HEK293 (cell line): ENCODE measurements at regions not wholly inside any gene's neighbourhood (a gene's known extent, or its start where the extent isn't known, plus 50 kb on each side); places are given as distances from the start of the nearest gene placed in this dataset.

Source experiments
- CTCF ChIA-PET: fragments of 350-600 bp; formaldehyde crosslinking; extraction: SDS; loops from one replicate; lab custom pipeline; 2021; ENCODE audit warnings: antibody characterized with exemption; lab: Yijun Ruan, JAX
- POLR2A ChIA-PET: fragments of 300-600 bp; formaldehyde crosslinking; extraction: SDS; loops from one replicate; lab custom pipeline; 2020; ENCODE audit warnings: antibody characterized with exemption, inconsistent platforms; lab: Yijun Ruan, JAX
- H3K27ac ChIP-seq: fragments of 200-500 bp; sonication (Bioruptor generic); 2 replicates; pipeline ENCODE4 v1.5.1; 2014; ENCODE audit warnings: low read depth, low read length, control low read depth, inconsistent platforms; ENCODE audit errors: extremely low read depth
- H3K36me3 ChIP-seq, 2 experiments: fragments of 200-500 bp in 1 of 2; sonication (Bioruptor generic) in 1 of 2; 1 replicate in 1 of 2; 2 replicates in 1 of 2; pipeline ENCODE4 v1.5.1; 2014 to 2017; ENCODE audit warnings: inconsistent platforms in 2 of 2, low read length in 2 of 2; ENCODE audit not compliant: control insufficient read depth in 2 of 2, insufficient read depth in 1 of 2
- H3K4me1 ChIP-seq: fragments of 200-500 bp; sonication (Bioruptor generic); 2 replicates; pipeline ENCODE4 v1.5.1; 2014; ENCODE audit warnings: mild to moderate bottlenecking, low read length, inconsistent platforms; ENCODE audit not compliant: control insufficient read depth, insufficient read depth
- H3K4me3 ChIP-seq: 2 replicates; pipeline ENCODE4 v1.5.1; 2011; ENCODE audit warnings: low read depth, mild to moderate bottlenecking, control low read depth, low read length, moderate library complexity
- H3K9me3 ChIP-seq: fragments of 200-500 bp; sonication (Bioruptor generic); 2 replicates; pipeline ENCODE4 v1.5.1; 2014; ENCODE audit warnings: low read depth, low read length, inconsistent platforms; ENCODE audit not compliant: control insufficient read depth, insufficient read depth
- ATF2 ChIP-seq: fragments of 450-650 bp; formaldehyde crosslinking; IDR thresholded peaks from 2 replicates; pipeline ENCODE4 v1.5.1; 2016; ENCODE audit warnings: missing biosample characterization, missing genetic modification characterization, low read depth
- GFI1B ChIP-seq: fragments of 450-650 bp; formaldehyde crosslinking; IDR thresholded peaks from 2 replicates; pipeline ENCODE4 v1.5.1; 2016; ENCODE audit warnings: missing biosample characterization, missing genetic modification characterization
- GLIS1 ChIP-seq: fragments of 450-650 bp; formaldehyde crosslinking; IDR thresholded peaks from 2 replicates; pipeline ENCODE4 v1.5.1; 2016; ENCODE audit warnings: missing biosample characterization, missing genetic modification characterization
- HOXC10 ChIP-seq: sonication (generic); formaldehyde crosslinking; IDR thresholded peaks from 2 replicates; pipeline ENCODE4 v1.8.1; 2023; ENCODE audit warnings: mild to moderate bottlenecking, missing genetic modification reagents
- SETDB1 ChIP-seq: IDR thresholded peaks from one replicate; pipeline ENCODE4 v1.6.1; 2017; ENCODE audit warnings: mild to moderate bottlenecking, low read length, moderate library complexity, mixed read lengths; ENCODE audit not compliant: insufficient read length
- ZNF184 ChIP-seq: fragments of 450-650 bp; IDR thresholded peaks from 2 replicates; pipeline ENCODE4 v1.5.1; 2018; ENCODE audit warnings: missing biosample characterization, mild to moderate bottlenecking, missing genetic modification characterization
- ZNF239 ChIP-seq: fragments of 450-650 bp; formaldehyde crosslinking; IDR thresholded peaks from 2 replicates; pipeline ENCODE4 v1.5.1; 2016; ENCODE audit warnings: missing biosample characterization, missing genetic modification characterization
- ZNF280D ChIP-seq: fragments of 450-650 bp; formaldehyde crosslinking; IDR thresholded peaks from 2 replicates; pipeline ENCODE4 v1.5.1; 2016; ENCODE audit warnings: missing biosample characterization, missing genetic modification characterization
- ZNF324 ChIP-seq: fragments of 450-650 bp; formaldehyde crosslinking; IDR thresholded peaks from 2 replicates; pipeline ENCODE4 v1.5.1; 2016; ENCODE audit warnings: missing biosample characterization, missing genetic modification characterization
- ZNF341 ChIP-seq: fragments of 450-650 bp; formaldehyde crosslinking; IDR thresholded peaks from 2 replicates; pipeline ENCODE4; 2016; ENCODE audit warnings: low read depth, missing biosample characterization, missing genetic modification characterization
- ZNF362 ChIP-seq: fragments of 450-650 bp; formaldehyde crosslinking; IDR thresholded peaks from 2 replicates; pipeline ENCODE4 v1.5.1; 2016; ENCODE audit warnings: missing biosample characterization, missing genetic modification characterization
- ZNF404 ChIP-seq: fragments of 450-650 bp; formaldehyde crosslinking; IDR thresholded peaks from 2 replicates; pipeline ENCODE4 v1.5.1; 2017; ENCODE audit warnings: missing biosample characterization, missing genetic modification characterization
- ZNF488 ChIP-seq: fragments of 450-650 bp; formaldehyde crosslinking; IDR thresholded peaks from 2 replicates; pipeline ENCODE4 v1.5.1; 2016; ENCODE audit warnings: missing biosample characterization, missing genetic modification characterization
- ZNF548 ChIP-seq: fragments of 450-650 bp; formaldehyde crosslinking; IDR thresholded peaks from 2 replicates; pipeline ENCODE4 v1.5.1; 2016; ENCODE audit warnings: missing biosample characterization, missing genetic modification characterization
- ZNF555 ChIP-seq: fragments of 450-650 bp; formaldehyde crosslinking; conservative IDR thresholded peaks from 2 replicates; pipeline ENCODE4 v1.5.1; 2017; ENCODE audit warnings: missing biosample characterization, mild to moderate bottlenecking, missing genetic modification characterization, inconsistent platforms
- ZNF558 ChIP-seq: fragments of 450-650 bp; formaldehyde crosslinking; IDR thresholded peaks from 2 replicates; pipeline ENCODE4 v1.5.1; 2016; ENCODE audit warnings: missing biosample characterization, missing genetic modification characterization
- ZNF596 ChIP-seq: fragments of 450-650 bp; IDR thresholded peaks from 2 replicates; pipeline ENCODE4 v1.5.0; 2018; ENCODE audit warnings: missing biosample characterization, mild to moderate bottlenecking, missing genetic modification characterization, moderate library complexity
- ZNF610 ChIP-seq: fragments of 450-650 bp; formaldehyde crosslinking; IDR thresholded peaks from 2 replicates; pipeline ENCODE4 v1.5.1; 2016; ENCODE audit warnings: missing biosample characterization, missing genetic modification characterization, borderline replicate concordance
- ZNF791 ChIP-seq: fragments of 450-650 bp; formaldehyde crosslinking; IDR thresholded peaks from 2 replicates; pipeline ENCODE4 v1.5.1; 2016; ENCODE audit warnings: missing biosample characterization, missing genetic modification characterization

- TF ChIP-seq ZNF362 (tag by site-specific recombination): no peak
- TF ChIP-seq ZNF488 (tag by site-specific recombination): no peak
- TF ChIP-seq ZNF324 (tag by site-specific recombination): no peak
- TF ChIP-seq GFI1B (tag by site-specific recombination): no peak
- POLR2A ChIA-PET: no interaction called here
- no peaks in the 10 kb centered on the region for H3K9me3 ChIP-seq
- CTCF ChIA-PET: no interaction called here
- no peaks in the 10 kb centered on the region for H3K4me1 ChIP-seq
- no peak overlapping the region for H3K27ac ChIP-seq
- no peaks in the 10 kb centered on the region for H3K36me3 ChIP-seq
- H3K4me3 ChIP-seq: no peak overlapping the region
These were observed 299.0 kb downstream of the DOK5 start for GRCh38 chr20:54774426-54774825.

- Histone ChIP-seq H3K4me3 (no peak overlapping the region), H3K36me3 (no peaks in the 10 kb centered on the region), H3K9me3 (no peaks in the 10 kb centered on the region), H3K27ac (no peak overlapping the region), H3K4me1 (no peaks in the 10 kb centered on the region)
- TF ChIP-seq ZNF558 (tag by site-specific recombination): no peak
- no peak for TF ChIP-seq HOXC10
- TF ChIP-seq ZNF239 (tag by site-specific recombination): no peak
- no peak for TF ChIP-seq ZNF280D (tag by site-specific recombination)
- TF ChIP-seq ZNF610 (tag by site-specific recombination): no peak
- POLR2A ChIA-PET: no interaction called here
- CTCF ChIA-PET: no interaction called here
These were observed 298.2 kb downstream of the DOK5 start for GRCh38 chr20:54773643-54774000.

- no peaks in the 10 kb centered on the region for H3K9me3 ChIP-seq
- H3K4me1 ChIP-seq: no peaks in the 10 kb centered on the region
- H3K36me3 ChIP-seq: no peaks in the 10 kb centered on the region
- POLR2A ChIA-PET: no interaction called here
- H3K27ac ChIP-seq: no peak overlapping the region
- H3K4me3 ChIP-seq: no peak overlapping the region
- TF ChIP-seq ZNF184 (tag by site-specific recombination): no peak
- no peak for TF ChIP-seq ZNF362 (tag by site-specific recombination)
- no peak for TF ChIP-seq ZNF548 (tag by site-specific recombination)
- no peak for TF ChIP-seq GLIS1 (tag by site-specific recombination)
- TF ChIP-seq ZNF596: no peak
- TF ChIP-seq ZNF404 (tag by site-specific recombination): no peak
- TF ChIP-seq SETDB1: no peak
- no peak for TF ChIP-seq ZNF341 (tag by site-specific recombination)
- TF ChIP-seq HOXC10: no peak
- no peak for TF ChIP-seq ZNF555 (tag by site-specific recombination)
- no peak for TF ChIP-seq ATF2
- TF ChIP-seq ZNF791: no peak
- TF ChIP-seq, all 188 proteins: peak for 0
- CTCF ChIA-PET: no interaction called here
These were observed 297.7 kb downstream of the DOK5 start for GRCh38 chr20:54772893-54773642.
